Amniotic stem cell (primary cell): ENCODE measurements at regions not wholly inside any gene's neighbourhood (a gene's known extent, or its start where the extent isn't known, plus 50 kb on each side); places are given as distances from the start of the nearest gene placed in this dataset.
"Not testable (repeated sequence)": the region's sequence is repeated elsewhere in the genome, so short reads cannot be mapped to it uniquely, and the experiment has no call there.

Source experiments
- DNase-seq: peaks from one replicate; lab custom pipeline; 2025; lab: John Stamatoyannopoulos, UW

- no peak for DNase-seq
Measured at GRCh38 chr21:14826630-14827029, 238.2 kb downstream of the NRIP1 start.

- no peak for DNase-seq
Measured at GRCh38 chr21:14825514-14825974, 239.3 kb downstream of the NRIP1 start.

GRCh38 chr21:14824126-14824525, 240.7 kb downstream of the NRIP1 start:
- DNase-seq: no peak

GRCh38 chr21:14817311-14817710, 247.5 kb downstream of the NRIP1 start:
- no peak for DNase-seq

GRCh38 chr21:14814991-14815390, 249.8 kb downstream of the NRIP1 start:
- no peak for DNase-seq

GRCh38 chr21:14814282-14814681, 250.5 kb downstream of the NRIP1 start:
- DNase-seq: no peak

- not testable (repeated sequence) for DNase-seq
Measured at GRCh38 chr21:14804170-14804569, 258.1 kb upstream of the SAMSN1 start.

GRCh38 chr21:14797543-14797942, 251.4 kb upstream of the SAMSN1 start:
- no peak for DNase-seq

GRCh38 chr21:14787312-14787711, 241.2 kb upstream of the SAMSN1 start:
- no peak for DNase-seq

GRCh38 chr21:14785679-14786078, 239.6 kb upstream of the SAMSN1 start:
- no peak for DNase-seq

GRCh38 chr21:14773777-14774345, 227.7 kb upstream of the SAMSN1 start:
- DNase-seq: no peak

- DNase-seq: no peak
Measured at GRCh38 chr21:14771593-14771992, 225.5 kb upstream of the SAMSN1 start.

GRCh38 chr21:14768042-14768441, 221.9 kb upstream of the SAMSN1 start:
- no peak for DNase-seq

- no peak for DNase-seq
Measured at GRCh38 chr21:14767192-14767852, 221.2 kb upstream of the SAMSN1 start.

- DNase-seq: no peak
Measured at GRCh38 chr21:14766241-14766640, 220.1 kb upstream of the SAMSN1 start.

GRCh38 chr21:14763695-14764064, 217.6 kb upstream of the SAMSN1 start:
- no peak for DNase-seq

- DNase-seq: no peak
Measured at GRCh38 chr21:14762734-14763694, 216.9 kb upstream of the SAMSN1 start.

- no peak for DNase-seq
Measured at GRCh38 chr21:14762327-14762726, 216.2 kb upstream of the SAMSN1 start.

- DNase-seq: no peak
Measured at GRCh38 chr21:14759285-14759684, 213.2 kb upstream of the SAMSN1 start.

- DNase-seq: no peak
Measured at GRCh38 chr21:14758849-14759248, 212.7 kb upstream of the SAMSN1 start.

- DNase-seq: no peak
Measured at GRCh38 chr21:14757533-14758327, 211.6 kb upstream of the SAMSN1 start.

GRCh38 chr21:14755086-14755485, 209.0 kb upstream of the SAMSN1 start:
- no peak for DNase-seq
